Lower lobe of right lung (tissue), 2 donors: ENCODE measurements at regions not wholly inside any gene's neighbourhood (a gene's known extent, or its start where the extent isn't known, plus 50 kb on each side); places are given as distances from the start of the nearest gene placed in this dataset.

Source experiments
- ATAC-seq, 2 donors: fragments of 200-7000 bp; cut with Tn5 transposase; one replicate each; pipeline ENCODE4 v1.9.1; 2020 to 2022; ENCODE audit warnings: mild to moderate bottlenecking in 2 of 2, moderate library complexity in 2 of 2
- DNase-seq: peaks from one replicate; pipeline ENCODE4 v3.0.0-alpha.2; 2020
- H3K27ac ChIP-seq: fragments of 200-600 bp; one replicate; pipeline ENCODE4 v1.8.0; 2022
- H3K27me3 ChIP-seq: fragments of 200-600 bp; one replicate; pipeline ENCODE4 v1.8.0; 2022; ENCODE audit warnings: low read depth
- H3K36me3 ChIP-seq: fragments of 200-600 bp; one replicate; pipeline ENCODE4 v1.8.0; 2022; ENCODE audit warnings: mild to moderate bottlenecking
- H3K4me1 ChIP-seq: fragments of 200-600 bp; one replicate; pipeline ENCODE4 v1.8.0; 2022
- H3K4me3 ChIP-seq: fragments of 200-600 bp; one replicate; pipeline ENCODE4 v1.8.0; 2022; ENCODE audit warnings: mild to moderate bottlenecking
- H3K9me3 ChIP-seq: fragments of 200-600 bp; one replicate; pipeline ENCODE4 v1.8.0; 2022
- intact Hi-C: fragments of 100-400 bp; cut with DNase I; formaldehyde crosslinking; loops from one replicate; pipeline ENCODE4 v1.11.0; 2022
- TF ChIP-seq, protein P1 (sequence below): fragments of 200-600 bp; IDR thresholded peaks from one replicate; pipeline ENCODE4 v1.8.0; 2022; ENCODE audit warnings: antibody characterized with exemption, mild to moderate bottlenecking
- donor health status: DM: no; HTN: yes; CAD: no; lungs with severe emphysema.

DNA sequence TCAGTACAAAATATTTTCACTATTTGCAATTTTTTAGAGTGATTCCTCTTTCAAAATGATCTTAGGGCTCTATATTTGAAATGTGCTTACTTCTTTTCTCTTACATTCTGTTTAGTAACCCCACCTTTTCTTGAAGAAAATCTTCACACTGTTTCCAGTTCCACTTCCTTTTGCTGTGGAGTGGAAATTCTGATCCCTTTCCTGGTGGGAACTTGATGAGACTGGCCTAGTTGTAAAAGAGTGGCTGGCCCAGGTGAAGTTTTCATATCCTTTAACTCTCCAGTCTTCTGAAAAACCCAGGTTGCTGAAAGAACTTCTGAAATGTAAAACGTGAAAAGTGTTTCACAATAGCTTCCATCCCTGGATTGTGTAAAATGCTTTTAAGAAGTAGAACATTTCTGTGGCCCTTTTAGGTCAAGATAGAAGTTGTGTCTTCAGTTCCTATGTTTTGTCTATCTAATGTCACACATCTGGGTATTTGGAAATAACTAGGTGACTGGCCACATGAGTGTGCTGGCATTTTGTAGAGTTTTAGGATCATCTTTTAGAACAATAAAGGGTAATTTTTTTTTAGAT is 84.8 kb upstream of the LRIG1 start:
- no peak for DNase-seq
- no peak for ATAC-seq
- no peaks in the 10 kb centered on the region for H3K36me3 ChIP-seq
- intact Hi-C loops: no loop called here
- no peaks in the 10 kb centered on the region for H3K9me3 ChIP-seq
- TF ChIP-seq, protein P1, sequence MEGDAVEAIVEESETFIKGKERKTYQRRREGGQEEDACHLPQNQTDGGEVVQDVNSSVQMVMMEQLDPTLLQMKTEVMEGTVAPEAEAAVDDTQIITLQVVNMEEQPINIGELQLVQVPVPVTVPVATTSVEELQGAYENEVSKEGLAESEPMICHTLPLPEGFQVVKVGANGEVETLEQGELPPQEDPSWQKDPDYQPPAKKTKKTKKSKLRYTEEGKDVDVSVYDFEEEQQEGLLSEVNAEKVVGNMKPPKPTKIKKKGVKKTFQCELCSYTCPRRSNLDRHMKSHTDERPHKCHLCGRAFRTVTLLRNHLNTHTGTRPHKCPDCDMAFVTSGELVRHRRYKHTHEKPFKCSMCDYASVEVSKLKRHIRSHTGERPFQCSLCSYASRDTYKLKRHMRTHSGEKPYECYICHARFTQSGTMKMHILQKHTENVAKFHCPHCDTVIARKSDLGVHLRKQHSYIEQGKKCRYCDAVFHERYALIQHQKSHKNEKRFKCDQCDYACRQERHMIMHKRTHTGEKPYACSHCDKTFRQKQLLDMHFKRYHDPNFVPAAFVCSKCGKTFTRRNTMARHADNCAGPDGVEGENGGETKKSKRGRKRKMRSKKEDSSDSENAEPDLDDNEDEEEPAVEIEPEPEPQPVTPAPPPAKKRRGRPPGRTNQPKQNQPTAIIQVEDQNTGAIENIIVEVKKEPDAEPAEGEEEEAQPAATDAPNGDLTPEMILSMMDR: no peak
- H3K4me1 ChIP-seq: no peaks in the 10 kb centered on the region
- H3K27me3 ChIP-seq: no peaks in the 10 kb centered on the region
- no peak overlapping the region for H3K27ac ChIP-seq
- H3K4me3 ChIP-seq: no peak overlapping the region

DNA sequence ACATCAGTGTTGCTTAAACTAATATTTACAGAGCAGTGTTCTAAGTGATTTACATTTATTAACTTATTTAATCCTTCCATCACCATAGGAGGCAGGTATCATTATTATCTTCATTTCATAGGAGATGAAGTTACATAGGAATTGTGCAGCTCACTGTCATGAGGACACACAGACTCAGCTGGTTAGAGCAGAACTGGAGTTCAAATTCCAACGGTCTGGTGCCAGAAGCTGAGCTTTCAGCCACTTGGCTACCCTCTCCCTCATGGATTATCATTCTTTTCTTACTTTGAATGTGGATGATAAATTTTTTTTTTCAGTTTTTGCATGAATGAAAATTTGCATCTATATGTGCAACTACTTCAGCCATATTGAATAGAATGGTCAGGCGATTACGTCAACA is 86.0 kb upstream of the LRIG1 start:
- Histone ChIP-seq H3K36me3 (no peaks in the 10 kb centered on the region), H3K4me3 (no peak overlapping the region), H3K27me3 (no peaks in the 10 kb centered on the region), H3K4me1 (no peaks in the 10 kb centered on the region), H3K27ac (no peak overlapping the region), H3K9me3 (no peaks in the 10 kb centered on the region)
- DNase-seq (no peak), ATAC-seq (no peak)
- intact Hi-C loops: no loop called here
- TF ChIP-seq, protein P1: no peak

DNA sequence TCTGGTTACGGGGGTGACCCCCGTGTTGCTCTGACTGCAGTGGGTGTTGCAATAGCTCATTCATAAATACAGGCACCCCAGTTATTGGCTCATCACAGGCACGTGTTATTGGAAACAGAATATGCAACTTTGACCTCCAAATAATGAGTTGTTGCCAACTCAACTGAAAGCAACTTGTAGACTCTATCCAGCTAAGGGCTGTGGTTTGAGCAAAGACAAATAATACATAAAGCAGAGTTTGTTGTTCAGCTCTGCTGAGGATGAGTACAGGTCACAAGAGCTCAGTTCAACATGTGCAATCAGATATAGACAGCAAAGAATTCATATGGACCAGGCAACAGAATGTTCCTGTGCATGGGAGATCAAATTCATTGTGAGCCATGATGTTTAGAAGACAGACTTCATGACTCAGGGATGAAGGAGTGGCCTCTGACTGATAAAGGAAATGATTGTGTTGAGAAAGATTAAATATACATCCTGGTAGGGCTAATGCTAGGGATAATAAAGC is 87.6 kb upstream of the LRIG1 start:
- H3K4me1 ChIP-seq: no peaks in the 10 kb centered on the region
- DNase-seq (no peak), ATAC-seq (no peak)
- H3K36me3 ChIP-seq: no peaks in the 10 kb centered on the region
- no peaks in the 10 kb centered on the region for H3K27me3 ChIP-seq
- intact Hi-C loops: no loop called here
- no peaks in the 10 kb centered on the region for H3K9me3 ChIP-seq
- no peak overlapping the region for H3K4me3 ChIP-seq
- TF ChIP-seq, protein P1: no peak
- no peak overlapping the region for H3K27ac ChIP-seq

DNA sequence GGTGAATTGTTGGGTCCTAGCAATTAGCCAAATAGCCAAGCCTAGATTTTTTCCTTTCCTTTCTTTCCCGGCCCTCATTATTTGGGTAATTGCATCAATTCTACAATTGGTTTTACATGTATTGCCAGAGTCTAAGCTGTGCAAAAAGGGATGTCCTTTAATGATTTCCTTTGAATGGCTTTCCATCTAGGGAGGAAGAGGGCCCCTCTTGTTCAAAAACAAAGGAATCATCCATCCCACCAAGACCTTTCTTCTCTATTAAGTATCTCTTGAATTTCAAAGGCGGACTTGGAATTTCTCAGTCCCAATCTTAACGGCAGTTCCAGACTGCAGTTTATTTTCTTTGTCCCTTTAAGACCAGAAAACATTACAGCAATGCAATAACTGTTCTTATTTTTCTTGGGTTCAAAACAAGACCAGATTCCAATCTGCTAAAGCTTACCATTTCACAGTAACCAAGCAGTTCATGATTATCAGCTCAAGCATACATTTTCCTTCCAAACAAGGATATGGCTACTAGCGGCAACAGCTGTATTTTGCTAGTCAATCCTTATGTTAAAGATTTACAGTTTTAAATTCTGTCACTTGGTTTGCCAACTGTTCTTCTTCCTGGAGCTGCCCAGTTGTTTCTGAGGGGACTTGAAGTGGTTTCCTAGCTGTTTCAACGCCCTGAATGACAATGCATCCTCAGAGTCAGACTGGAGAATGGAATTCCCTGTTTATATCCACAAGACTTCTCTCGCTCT is 91.4 kb upstream of the LRIG1 start:
- DNase-seq (no peak), ATAC-seq (no peak)
- Histone ChIP-seq H3K9me3 (no peaks in the 10 kb centered on the region), H3K36me3 (no peaks in the 10 kb centered on the region), H3K27me3 (no peaks in the 10 kb centered on the region), H3K4me3 (no peak overlapping the region), H3K4me1 (no peaks in the 10 kb centered on the region), H3K27ac (no peak overlapping the region)
- TF ChIP-seq, protein P1: no peak
- intact Hi-C loops: no loop called here

DNA sequence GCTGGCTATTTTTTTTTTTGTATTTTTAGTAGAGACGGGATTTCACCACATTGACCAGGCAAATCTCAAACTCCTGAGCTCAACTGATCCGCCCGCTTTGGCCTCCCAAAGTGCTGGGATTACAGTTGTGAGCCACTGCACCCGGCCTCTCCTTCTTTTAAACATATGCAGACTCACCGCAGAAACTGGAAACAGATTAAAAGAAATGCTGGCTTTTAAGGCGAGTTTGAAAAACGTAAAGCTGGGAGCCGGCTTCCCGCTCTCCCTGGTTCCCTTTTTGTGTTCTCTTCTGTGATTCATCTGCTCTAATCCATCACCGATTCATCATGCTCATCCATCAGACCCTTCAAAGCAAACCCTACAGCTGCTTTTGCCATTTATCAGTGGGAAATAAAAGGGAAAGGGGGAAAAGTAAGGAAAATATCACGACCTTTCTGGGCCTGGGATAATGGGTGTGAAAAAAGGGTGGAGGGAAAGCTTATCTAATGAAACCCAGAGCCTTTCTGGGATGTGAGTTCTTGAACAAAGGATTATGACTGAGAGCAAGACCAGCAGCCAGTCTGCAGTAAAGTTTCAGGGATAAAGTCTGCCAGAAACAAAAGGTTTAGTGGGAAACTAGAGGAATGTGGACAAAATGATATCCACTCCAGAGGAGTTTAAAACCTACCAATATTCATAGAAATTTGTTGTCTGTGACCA is 92.3 kb upstream of the LRIG1 start:
- intact Hi-C loops: no loop called here

More for the DNA sequence above, 92.3 kb upstream of the LRIG1 start:
- no peak overlapping the region for H3K4me3 ChIP-seq
- H3K27me3 ChIP-seq: no peaks in the 10 kb centered on the region
- no peaks in the 10 kb centered on the region for H3K9me3 ChIP-seq
- no peaks in the 10 kb centered on the region for H3K4me1 ChIP-seq
- H3K36me3 ChIP-seq: no peaks in the 10 kb centered on the region
- H3K27ac ChIP-seq: no peak overlapping the region
- DNase-seq: no peak
- ATAC-seq: no peak
- TF ChIP-seq, protein P1: no peak
